ENCODE measurements at regions not wholly inside any gene's neighbourhood (a gene's known extent, or its start where the extent isn't known, plus 50 kb on each side); places are given as distances from the start of the nearest gene placed in this dataset.

- TF ChIP-seq NBN (IDR thresholded peaks at IDR 0.05; ENCODE audit: low read depth) (no peak), POLR2B (IDR thresholded peaks at IDR 0.05; ENCODE audit: low read depth, partially characterized antibody) (no peak), PTRF (tag; IDR thresholded peaks at IDR 0.05) (no peak), ZMIZ1 (IDR thresholded peaks at IDR 0.05; ENCODE audit: low read depth in 2 of 2, low read length in 2 of 2) (0 out of 4 replicates have a peak, but pooled peaks of 1 of the 2 experiments have one; percentile 33), SAFB (IDR thresholded peaks at IDR 0.05; ENCODE audit: borderline replicate concordance, low read depth, low read length) (no peak), MXD1 (CRISPR knock-in tag; IDR thresholded peaks at IDR 0.05; ENCODE audit: borderline replicate concordance, poor library complexity, severe bottlenecking) (no peak), ELK3 (CRISPR knock-in tag; IDR thresholded peaks at IDR 0.05) (no peak), DIDO1 (tag; IDR thresholded peaks at IDR 0.05; ENCODE audit: low read depth) (no peak), EP400 (IDR thresholded peaks at IDR 0.05) (0 out of 2 replicates have a peak, but pooled peaks have one; percentile 20), CBX1 (IDR thresholded peaks at IDR 0.05; ENCODE audit: low read depth) (no peak), MCM5 (IDR thresholded peaks at IDR 0.05; ENCODE audit: low read depth) (no peak), ETV1 (tag; conservative IDR thresholded peaks at IDR 0.05; ENCODE audit: low read depth) (no peak; the same call in 1 of the 2 replicates), SMAD4 (CRISPR knock-in tag; conservative IDR thresholded peaks at IDR 0.05) (no peak), STAT5A (IDR thresholded peaks at IDR 0.05; ENCODE audit: borderline replicate concordance, low read length) (no peak; the same call in 1 of the 2 replicates), KLF10 (CRISPR knock-in tag; IDR thresholded peaks at IDR 0.05) (no peak)
- TF ChIP-seq, protein P1, sequence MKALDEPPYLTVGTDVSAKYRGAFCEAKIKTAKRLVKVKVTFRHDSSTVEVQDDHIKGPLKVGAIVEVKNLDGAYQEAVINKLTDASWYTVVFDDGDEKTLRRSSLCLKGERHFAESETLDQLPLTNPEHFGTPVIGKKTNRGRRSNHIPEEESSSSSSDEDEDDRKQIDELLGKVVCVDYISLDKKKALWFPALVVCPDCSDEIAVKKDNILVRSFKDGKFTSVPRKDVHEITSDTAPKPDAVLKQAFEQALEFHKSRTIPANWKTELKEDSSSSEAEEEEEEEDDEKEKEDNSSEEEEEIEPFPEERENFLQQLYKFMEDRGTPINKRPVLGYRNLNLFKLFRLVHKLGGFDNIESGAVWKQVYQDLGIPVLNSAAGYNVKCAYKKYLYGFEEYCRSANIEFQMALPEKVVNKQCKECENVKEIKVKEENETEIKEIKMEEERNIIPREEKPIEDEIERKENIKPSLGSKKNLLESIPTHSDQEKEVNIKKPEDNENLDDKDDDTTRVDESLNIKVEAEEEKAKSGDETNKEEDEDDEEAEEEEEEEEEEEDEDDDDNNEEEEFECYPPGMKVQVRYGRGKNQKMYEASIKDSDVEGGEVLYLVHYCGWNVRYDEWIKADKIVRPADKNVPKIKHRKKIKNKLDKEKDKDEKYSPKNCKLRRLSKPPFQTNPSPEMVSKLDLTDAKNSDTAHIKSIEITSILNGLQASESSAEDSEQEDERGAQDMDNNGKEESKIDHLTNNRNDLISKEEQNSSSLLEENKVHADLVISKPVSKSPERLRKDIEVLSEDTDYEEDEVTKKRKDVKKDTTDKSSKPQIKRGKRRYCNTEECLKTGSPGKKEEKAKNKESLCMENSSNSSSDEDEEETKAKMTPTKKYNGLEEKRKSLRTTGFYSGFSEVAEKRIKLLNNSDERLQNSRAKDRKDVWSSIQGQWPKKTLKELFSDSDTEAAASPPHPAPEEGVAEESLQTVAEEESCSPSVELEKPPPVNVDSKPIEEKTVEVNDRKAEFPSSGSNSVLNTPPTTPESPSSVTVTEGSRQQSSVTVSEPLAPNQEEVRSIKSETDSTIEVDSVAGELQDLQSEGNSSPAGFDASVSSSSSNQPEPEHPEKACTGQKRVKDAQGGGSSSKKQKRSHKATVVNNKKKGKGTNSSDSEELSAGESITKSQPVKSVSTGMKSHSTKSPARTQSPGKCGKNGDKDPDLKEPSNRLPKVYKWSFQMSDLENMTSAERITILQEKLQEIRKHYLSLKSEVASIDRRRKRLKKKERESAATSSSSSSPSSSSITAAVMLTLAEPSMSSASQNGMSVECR (CRISPR knock-in tag; IDR thresholded peaks at IDR 0.05) = no peak
Measured at GRCh38 chr6:119627908-119628669, 278.5 kb upstream of the MAN1A1 start (continued).
